CD14-positive monocyte (primary cell): ENCODE measurements at regions not wholly inside any gene's neighbourhood (a gene's known extent, or its start where the extent isn't known, plus 50 kb on each side); places are given as distances from the start of the nearest gene placed in this dataset.

ENCODE experiments used
- DNase-seq, 3 donors: peaks; one replicate each; pipeline ENCODE4 v3.0.0-alpha.2; 2011 to 2022
- H2AFZ ChIP-seq: 2 replicates; pipeline ENCODE4 v1.6.0; 2012; ENCODE audit warnings: mild to moderate bottlenecking, low read depth, low read length, inconsistent platforms; ENCODE audit not compliant: insufficient read depth, poor library complexity, severe bottlenecking
- H3K27ac ChIP-seq, 2 donors: 1 replicate in 1 of 2; 2 replicates in 1 of 2; pipeline ENCODE4 v1.5.1; 2012 to 2013; ENCODE audit warnings: low read length in 2 of 2, control low read depth in 1 of 2, inconsistent platforms in 1 of 2, low read depth in 1 of 2, mild to moderate bottlenecking in 1 of 2
- H3K27me3 ChIP-seq, 2 donors: one replicate each; pipeline versions ENCODE4 v1.6.0 to v1.6.1; 2011 to 2013; ENCODE audit warnings: low read length in 2 of 2; ENCODE audit not compliant: control insufficient read depth in 2 of 2, insufficient read depth in 2 of 2
- H3K36me3 ChIP-seq, 2 donors: replicated peaks in 1 of 2; 1 replicate in 1 of 2; 2 replicates in 1 of 2; pipeline versions ENCODE4 v1.5.1 to v1.6.1; 2012 to 2013; ENCODE audit warnings: low read length in 2 of 2, control low read depth in 1 of 2, inconsistent platforms in 1 of 2, mild to moderate bottlenecking in 1 of 2; ENCODE audit not compliant: insufficient read depth in 2 of 2, control insufficient read depth in 1 of 2
- H3K4me1 ChIP-seq, 2 donors: 1 replicate in 1 of 2; 2 replicates in 1 of 2; pipeline versions ENCODE4 v1.5.1 to v1.6.1; 2012 to 2013; ENCODE audit warnings: low read length in 2 of 2, control low read depth in 1 of 2, inconsistent platforms in 1 of 2, mild to moderate bottlenecking in 1 of 2, moderate library complexity in 1 of 2; ENCODE audit not compliant: insufficient read depth in 2 of 2, control insufficient read depth in 1 of 2
- H3K4me2 ChIP-seq: replicated peaks from 2 replicates; pipeline ENCODE3; 2012; ENCODE audit warnings: low read length, moderate library complexity, mild to moderate bottlenecking; ENCODE audit not compliant: poor library complexity, severe bottlenecking; ENCODE audit errors: extremely low read depth
- H3K4me3 ChIP-seq, 3 experiments: fragments of 200-600 bp in 1 of 3; sonication (generic) in 1 of 3; replicated peaks in 1 of 3; 1 replicate in 2 of 3; 2 replicates in 1 of 3; pipeline ENCODE4 v1.5.1; 2011 to 2013; ENCODE audit warnings: low read length in 3 of 3, mild to moderate bottlenecking in 3 of 3, control low read depth in 2 of 3, low read depth in 2 of 3, inconsistent platforms in 1 of 3, moderate library complexity in 1 of 3
- H3K79me2 ChIP-seq: 2 replicates; pipeline ENCODE4 v1.6.0; 2012; ENCODE audit warnings: mild to moderate bottlenecking, control low read depth, inconsistent platforms, low read length, moderate library complexity; ENCODE audit not compliant: insufficient read depth
- H3K9ac ChIP-seq: 2 replicates; pipeline ENCODE4 v1.6.0; 2017; ENCODE audit warnings: low read length, mild to moderate bottlenecking; ENCODE audit not compliant: insufficient read depth, poor library complexity, severe bottlenecking
- H3K9me3 ChIP-seq, 2 donors: replicated peaks in 1 of 2; 1 replicate in 1 of 2; 2 replicates in 1 of 2; pipeline versions ENCODE4 v1.5.1 to v1.6.1; 2012 to 2013; ENCODE audit warnings: low read length in 2 of 2, control low read depth in 1 of 2; ENCODE audit not compliant: control insufficient read depth in 1 of 2, insufficient read depth in 1 of 2
- H4K20me1 ChIP-seq: 2 replicates; pipeline ENCODE4 v1.6.0; 2012; ENCODE audit warnings: mild to moderate bottlenecking, low read length, control low read depth, moderate library complexity; ENCODE audit not compliant: insufficient read depth
- H3K27ac Mint-ChIP-seq, 7 donors: one replicate each; pipeline ENCODE4 v1.8.0; 2020; ENCODE audit warnings: mild to moderate bottlenecking in 7 of 7, mixed read lengths in 7 of 7, moderate library complexity in 6 of 7, inconsistent platforms in 2 of 7
- H3K27me3 Mint-ChIP-seq, 3 donors: one replicate each; pipeline ENCODE4 v1.8.0; 2021 to 2022; ENCODE audit warnings: low read depth in 3 of 3, mild to moderate bottlenecking in 3 of 3, mixed read lengths in 3 of 3, moderate library complexity in 3 of 3, inconsistent platforms in 1 of 3
- H3K36me3 Mint-ChIP-seq, 2 donors: one replicate each; pipeline ENCODE4 v1.8.0; 2020; ENCODE audit warnings: mixed read lengths in 2 of 2, inconsistent platforms in 1 of 2, mild to moderate bottlenecking in 1 of 2
- H3K4me1 Mint-ChIP-seq: one replicate; pipeline ENCODE4 v1.8.0; 2020; ENCODE audit warnings: mild to moderate bottlenecking, mixed read lengths
- H3K4me3 Mint-ChIP-seq, 2 donors: one replicate each; pipeline ENCODE4 v1.8.0; 2020; ENCODE audit warnings: mild to moderate bottlenecking in 2 of 2, mixed read lengths in 2 of 2, moderate library complexity in 1 of 2
- H3K9me3 Mint-ChIP-seq, 7 donors: one replicate each; pipeline ENCODE4 v1.8.0; 2020 to 2022; ENCODE audit warnings: mixed read lengths in 7 of 7, mild to moderate bottlenecking in 6 of 7, moderate library complexity in 6 of 7, inconsistent platforms in 2 of 7
- WGBS: methylation state at CpG from one replicate; pipeline ENCODE4 v1.1.5; 2013; ENCODE audit warnings: missing lambda C conversion rate; ENCODE audit not compliant: insufficient coverage; 5-methylcytosine and 5-hydroxymethylcytosine counted together
- intact Hi-C, 2 donors: fragments of 100-400 bp; cut with micrococcal nuclease; formaldehyde crosslinking; loops; one replicate each; pipeline versions ENCODE4 v1.15.0 to v1.15.1; 2023
- TF ChIP-seq, protein P1 (sequence below): fragments of 200-600 bp; IDR thresholded peaks from one replicate; pipeline ENCODE4 v1.8.0; 2022; ENCODE audit warnings: antibody characterized with exemption, mild to moderate bottlenecking

- Mint-ChIP-seq H3K27me3 (peaks cover 0 to 3% (median 1%) of the 10 kb centered on the region in 3 donors), H3K36me3 (no peaks in the 10 kb centered on the region), H3K27ac (peak overlapping the region in 1 of 7 donors; percentile 68), H3K4me1 (no peaks in the 10 kb centered on the region), H3K9me3 (peaks cover 0 to 9% (median 2%) of the 10 kb centered on the region in 7 donors), H3K4me3 (no peak overlapping the region)
- H3K27ac ChIP-seq: no peak overlapping the region
- TF ChIP-seq, protein P1, sequence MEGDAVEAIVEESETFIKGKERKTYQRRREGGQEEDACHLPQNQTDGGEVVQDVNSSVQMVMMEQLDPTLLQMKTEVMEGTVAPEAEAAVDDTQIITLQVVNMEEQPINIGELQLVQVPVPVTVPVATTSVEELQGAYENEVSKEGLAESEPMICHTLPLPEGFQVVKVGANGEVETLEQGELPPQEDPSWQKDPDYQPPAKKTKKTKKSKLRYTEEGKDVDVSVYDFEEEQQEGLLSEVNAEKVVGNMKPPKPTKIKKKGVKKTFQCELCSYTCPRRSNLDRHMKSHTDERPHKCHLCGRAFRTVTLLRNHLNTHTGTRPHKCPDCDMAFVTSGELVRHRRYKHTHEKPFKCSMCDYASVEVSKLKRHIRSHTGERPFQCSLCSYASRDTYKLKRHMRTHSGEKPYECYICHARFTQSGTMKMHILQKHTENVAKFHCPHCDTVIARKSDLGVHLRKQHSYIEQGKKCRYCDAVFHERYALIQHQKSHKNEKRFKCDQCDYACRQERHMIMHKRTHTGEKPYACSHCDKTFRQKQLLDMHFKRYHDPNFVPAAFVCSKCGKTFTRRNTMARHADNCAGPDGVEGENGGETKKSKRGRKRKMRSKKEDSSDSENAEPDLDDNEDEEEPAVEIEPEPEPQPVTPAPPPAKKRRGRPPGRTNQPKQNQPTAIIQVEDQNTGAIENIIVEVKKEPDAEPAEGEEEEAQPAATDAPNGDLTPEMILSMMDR: no peak
- no peak overlapping the region for H3K4me3 ChIP-seq
- H3K4me1 ChIP-seq: no peaks in the 10 kb centered on the region
- WGBS: 88% methylated on average over 1 of the region's 1 CpG
- H3K79me2 ChIP-seq: no peaks in the 10 kb centered on the region
- intact Hi-C loops: no loop called here
- no peaks in the 10 kb centered on the region for H3K36me3 ChIP-seq
- H3K27me3 ChIP-seq: no peaks in the 10 kb centered on the region
- peaks cover 0 to 6% of the 10 kb centered on the region in 2 donors for H3K9me3 ChIP-seq
- no peak overlapping the region for H3K4me2 ChIP-seq
- DNase-seq: no peak
- H4K20me1 ChIP-seq: no peaks in the 10 kb centered on the region
- H3K9ac ChIP-seq: no peak overlapping the region
- no peak overlapping the region for H2AFZ ChIP-seq
Observed at GRCh38 chr12:11477110-11477509, 81.7 kb upstream of the PRB2 start.

- WGBS: no CpG with 5 or more reads among the region's 2 CpGs
- H3K9ac ChIP-seq: no peak overlapping the region
- TF ChIP-seq, protein P1: no peak
- H3K36me3 ChIP-seq: no peaks in the 10 kb centered on the region
- peaks cover 0 to 2% of the 10 kb centered on the region in 2 donors for H3K4me1 ChIP-seq
- H3K79me2 ChIP-seq: no peaks in the 10 kb centered on the region
- Mint-ChIP-seq H3K36me3 (no peaks in the 10 kb centered on the region), H3K27ac (peak overlapping the region in 1 of 7 donors; percentile 52), H3K4me3 (no peak overlapping the region), H3K27me3 (peaks cover 0 to 4% (median 3%) of the 10 kb centered on the region in 3 donors), H3K9me3 (peaks cover 0 to 4% (median 0%) of the 10 kb centered on the region in 7 donors), H3K4me1 (peaks cover 4% of the 10 kb centered on the region)
- intact Hi-C loops: loop anchor here in 1 of 2 donors (10.0 kb wide), 2 partner anchors 258 to 708 kb away; no protein-coding TSS in a partner anchor
- H3K27ac ChIP-seq: no peak overlapping the region
- DNase-seq: no peak
- H3K4me2 ChIP-seq: no peak overlapping the region
- no peaks in the 10 kb centered on the region for H3K9me3 ChIP-seq
- H2AFZ ChIP-seq: no peak overlapping the region
- H3K27me3 ChIP-seq: no peaks in the 10 kb centered on the region
- H3K4me3 ChIP-seq: no peak overlapping the region
- no peaks in the 10 kb centered on the region for H4K20me1 ChIP-seq
Observed at GRCh38 chr12:11482955-11483354, 87.6 kb upstream of the PRB2 start.
